GM19239 (cell line): ENCODE measurements at regions not wholly inside any gene's neighbourhood (a gene's known extent, or its start where the extent isn't known, plus 50 kb on each side); places are given as distances from the start of the nearest gene placed in this dataset.
"Not testable (repeated sequence)": the region's sequence is repeated elsewhere in the genome, so short reads cannot be mapped to it uniquely, and the experiment has no call there.

Experiments
- DNase-seq: peaks from one replicate; pipeline ENCODE4 v3.0.0; 2011; ENCODE audit warnings: low spot score; ENCODE audit not compliant: insufficient read length
- FAIRE-seq: peaks from 2 replicates; lab custom pipeline; 2011; peaks lifted over from hg19 to GRCh38; lab: Jason Lieb, UNC

- DNase-seq (no peak), FAIRE-seq (no peak)
Measured at GRCh38 chr7:91446819-91447218, 182.6 kb downstream of the FZD1 start.

- DNase-seq (no peak), FAIRE-seq (no peak)
Measured at GRCh38 chr7:91455411-91455810, 191.2 kb downstream of the FZD1 start.

GRCh38 chr7:91457208-91457607 is 193.0 kb downstream of the FZD1 start:
- no peak for DNase-seq
- no peak for FAIRE-seq

- FAIRE-seq (no peak), DNase-seq (no peak)
Measured at GRCh38 chr7:91459539-91459938, 195.3 kb downstream of the FZD1 start.

- no peak for FAIRE-seq
- DNase-seq, result no peak
Measured at GRCh38 chr7:91462316-91462715, 198.1 kb downstream of the FZD1 start.

- DNase-seq (no peak), FAIRE-seq (no peak)
Measured at GRCh38 chr7:91463330-91463729, 199.1 kb downstream of the FZD1 start.

- no peak for DNase-seq
- no peak for FAIRE-seq
Measured at GRCh38 chr7:91465595-91466061, 201.4 kb downstream of the FZD1 start.

GRCh38 chr7:91468256-91468655 is 204.0 kb downstream of the FZD1 start:
- no peak for FAIRE-seq
- no peak for DNase-seq

GRCh38 chr7:91473619-91474018 is 209.4 kb downstream of the FZD1 start:
- no peak for FAIRE-seq
- no peak for DNase-seq

- FAIRE-seq, result no peak
- no peak for DNase-seq
Measured at GRCh38 chr7:91474074-91474473, 209.8 kb downstream of the FZD1 start.

- FAIRE-seq, DNase-seq: not testable (repeated sequence)
Measured at GRCh38 chr7:91480470-91480869, 216.2 kb downstream of the FZD1 start.

- no peak for FAIRE-seq
Measured at GRCh38 chr7:91491868-91492267, 227.6 kb downstream of the FZD1 start.

GRCh38 chr7:91492317-91492716 is 228.1 kb downstream of the FZD1 start:
- no peak for DNase-seq
- no peak for FAIRE-seq

More at GRCh38 chr7:91491868-91492267, 227.6 kb downstream of the FZD1 start:
- no peak for DNase-seq

GRCh38 chr7:91492773-91493172 is 228.5 kb downstream of the FZD1 start:
- DNase-seq, result no peak
- no peak for FAIRE-seq

- DNase-seq (no peak), FAIRE-seq (no peak)
Measured at GRCh38 chr7:91494450-91494849, 230.2 kb downstream of the FZD1 start.

GRCh38 chr7:91496251-91496820 is 232.1 kb downstream of the FZD1 start:
- DNase-seq, result no peak
- no peak for FAIRE-seq

- not testable (repeated sequence) for DNase-seq, FAIRE-seq
Measured at GRCh38 chr7:91497277-91497676, 233.0 kb downstream of the FZD1 start.

- FAIRE-seq (no peak), DNase-seq (no peak)
Measured at GRCh38 chr7:91503934-91504555, 239.8 kb downstream of the FZD1 start.

GRCh38 chr7:91504919-91505318 is 240.7 kb downstream of the FZD1 start:
- no peak for DNase-seq

GRCh38 chr7:91506966-91507365 is 242.7 kb downstream of the FZD1 start:
- FAIRE-seq, result not testable (repeated sequence)

More at GRCh38 chr7:91504919-91505318, 240.7 kb downstream of the FZD1 start:
- FAIRE-seq, result no peak

GRCh38 chr7:91511861-91512260 is 247.6 kb downstream of the FZD1 start:
- DNase-seq, FAIRE-seq: not testable (repeated sequence)

More at GRCh38 chr7:91506966-91507365, 242.7 kb downstream of the FZD1 start:
- not testable (repeated sequence) for DNase-seq

- no peak for DNase-seq
Measured at GRCh38 chr7:91512958-91513357, 248.7 kb downstream of the FZD1 start.

More at GRCh38 chr7:91512958-91513357, 248.7 kb downstream of the FZD1 start:
- no peak for FAIRE-seq
